Cardiac muscle cell (in vitro differentiated cells and primary cell): ENCODE measurements at regions not wholly inside any gene's neighbourhood (a gene's known extent, or its start where the extent isn't known, plus 50 kb on each side); places are given as distances from the start of the nearest gene placed in this dataset.
A peak's percentile ranks its signal among the peaks of the same experiment; 100 is the strongest.
"Not testable (repeated sequence)": the region's sequence is repeated elsewhere in the genome, so short reads cannot be mapped to it uniquely, and the experiment has no call there.

Experiments used
- DNase-seq, 2 donors: peaks; one replicate each; pipeline versions ENCODE4 v3.0.0 to v3.0.0-alpha.2; 2010 to 2017; ENCODE audit warnings: low read depth in 1 of 2, low spot score in 1 of 2
- H3K27ac ChIP-seq: fragments of 200-600 bp; sonication (generic); 2 replicates; pipeline ENCODE4 v1.5.1; 2016
- H3K27me3 ChIP-seq: fragments of 200-600 bp; sonication (generic); 2 replicates; pipeline ENCODE4 v1.6.0; 2016; ENCODE audit warnings: control low read depth
- H3K36me3 ChIP-seq: fragments of 200-600 bp; sonication (generic); 2 replicates; pipeline ENCODE4 v1.5.1; 2016; ENCODE audit warnings: control low read depth
- H3K4me1 ChIP-seq: fragments of 200-600 bp; sonication (generic); 2 replicates; pipeline ENCODE4 v1.8.1; 2017; ENCODE audit warnings: low read depth, mild to moderate bottlenecking, mixed run types
- H3K4me3 ChIP-seq: fragments of 200-600 bp; sonication (generic); 2 replicates; pipeline ENCODE4 v1.5.1; 2016; ENCODE audit warnings: mild to moderate bottlenecking
- H3K9me3 ChIP-seq: fragments of 200-600 bp; sonication (generic); 2 replicates; pipeline ENCODE4 v1.5.1; 2017; ENCODE audit warnings: low read depth, mild to moderate bottlenecking, control low read depth
- TF ChIP-seq, protein P1 (sequence below): IDR thresholded peaks from 2 replicates; pipeline ENCODE4 v1.5.1; 2012; ENCODE audit warnings: low read depth, mild to moderate bottlenecking, low read length

DNA sequence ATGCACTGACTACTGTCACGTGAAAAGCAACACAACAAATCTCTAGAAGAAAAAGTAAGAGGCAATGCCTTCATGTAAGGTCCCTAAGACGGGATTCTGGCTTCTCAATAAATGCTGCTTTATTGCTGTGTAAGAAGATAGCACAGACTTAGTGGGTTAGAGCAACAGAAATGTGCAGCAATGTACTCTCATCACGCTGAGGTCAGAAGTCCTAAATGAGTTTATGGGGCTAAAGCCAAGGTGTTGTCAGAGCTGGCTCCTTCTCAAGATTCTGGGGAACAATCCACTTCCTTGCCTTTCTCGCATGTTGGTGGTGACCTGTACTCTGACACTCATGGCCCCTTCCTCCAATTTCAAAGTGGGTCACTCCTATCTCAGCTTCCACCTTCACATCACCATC lies 93.4 kb downstream of the SHANK2 start:
- TF ChIP-seq, protein P1, sequence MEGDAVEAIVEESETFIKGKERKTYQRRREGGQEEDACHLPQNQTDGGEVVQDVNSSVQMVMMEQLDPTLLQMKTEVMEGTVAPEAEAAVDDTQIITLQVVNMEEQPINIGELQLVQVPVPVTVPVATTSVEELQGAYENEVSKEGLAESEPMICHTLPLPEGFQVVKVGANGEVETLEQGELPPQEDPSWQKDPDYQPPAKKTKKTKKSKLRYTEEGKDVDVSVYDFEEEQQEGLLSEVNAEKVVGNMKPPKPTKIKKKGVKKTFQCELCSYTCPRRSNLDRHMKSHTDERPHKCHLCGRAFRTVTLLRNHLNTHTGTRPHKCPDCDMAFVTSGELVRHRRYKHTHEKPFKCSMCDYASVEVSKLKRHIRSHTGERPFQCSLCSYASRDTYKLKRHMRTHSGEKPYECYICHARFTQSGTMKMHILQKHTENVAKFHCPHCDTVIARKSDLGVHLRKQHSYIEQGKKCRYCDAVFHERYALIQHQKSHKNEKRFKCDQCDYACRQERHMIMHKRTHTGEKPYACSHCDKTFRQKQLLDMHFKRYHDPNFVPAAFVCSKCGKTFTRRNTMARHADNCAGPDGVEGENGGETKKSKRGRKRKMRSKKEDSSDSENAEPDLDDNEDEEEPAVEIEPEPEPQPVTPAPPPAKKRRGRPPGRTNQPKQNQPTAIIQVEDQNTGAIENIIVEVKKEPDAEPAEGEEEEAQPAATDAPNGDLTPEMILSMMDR = no peak
- H3K4me1 ChIP-seq = no peaks in the 10 kb centered on the region
- no peaks in the 10 kb centered on the region for H3K27me3 ChIP-seq
- no peak overlapping the region for H3K27ac ChIP-seq
- no peaks in the 10 kb centered on the region for H3K36me3 ChIP-seq
- H3K4me3 ChIP-seq = no peak overlapping the region
- no peak for DNase-seq
- H3K9me3 ChIP-seq = no peaks in the 10 kb centered on the region

- H3K9me3 ChIP-seq, H3K27ac ChIP-seq, H3K36me3 ChIP-seq, DNase-seq, H3K4me3 ChIP-seq, H3K27me3 ChIP-seq, H3K4me1 ChIP-seq: not testable (repeated sequence)
Observed at GRCh38 chr11:71157676-71158075, 94.7 kb downstream of the SHANK2 start.

- Histone ChIP-seq H3K9me3 (no peaks in the 10 kb centered on the region), H3K4me3 (no peak overlapping the region), H3K36me3 (no peaks in the 10 kb centered on the region), H3K27ac (no peak overlapping the region), H3K27me3 (peaks cover 5% of the 10 kb centered on the region), H3K4me1 (no peaks in the 10 kb centered on the region)
- no peak for DNase-seq
- TF ChIP-seq, protein P1 = no peak
Observed at GRCh38 chr11:71156301-71156700, 96.1 kb downstream of the SHANK2 start.

GRCh38 chr11:71155846-71156245 lies 96.5 kb downstream of the SHANK2 start:
- Histone ChIP-seq H3K27me3 (peaks cover 8% of the 10 kb centered on the region), H3K27ac (no peak overlapping the region), H3K4me3 (no peak overlapping the region), H3K9me3 (no peaks in the 10 kb centered on the region), H3K36me3 (no peaks in the 10 kb centered on the region), H3K4me1 (no peaks in the 10 kb centered on the region)
- no peak for DNase-seq
- TF ChIP-seq, protein P1 = no peak

- H3K4me1 ChIP-seq = no peaks in the 10 kb centered on the region
- no peaks in the 10 kb centered on the region for H3K36me3 ChIP-seq
- H3K27ac ChIP-seq = no peak overlapping the region
- no peak for DNase-seq
- H3K4me3 ChIP-seq = no peak overlapping the region
- H3K27me3 ChIP-seq = peaks cover 15% of the 10 kb centered on the region
- H3K9me3 ChIP-seq = no peaks in the 10 kb centered on the region
- TF ChIP-seq, protein P1 = no peak
Observed at GRCh38 chr11:71154261-71154805, 98.0 kb downstream of the SHANK2 start.

- Histone ChIP-seq H3K36me3 (no peaks in the 10 kb centered on the region), H3K9me3 (no peaks in the 10 kb centered on the region), H3K4me1 (no peaks in the 10 kb centered on the region), H3K27ac (no peak overlapping the region), H3K4me3 (no peak overlapping the region), H3K27me3 (peaks cover 24% of the 10 kb centered on the region)
- peak in 1 of 2 donors; percentile 12 for DNase-seq
- TF ChIP-seq, protein P1 = no peak
Observed at GRCh38 chr11:71153005-71153390, 99.4 kb downstream of the SHANK2 start.

- DNase-seq, H3K4me1 ChIP-seq, H3K9me3 ChIP-seq, H3K27ac ChIP-seq, H3K36me3 ChIP-seq, H3K4me3 ChIP-seq: not testable (repeated sequence)
- H3K27me3 ChIP-seq = peaks cover 24% of the 10 kb centered on the region
Observed at GRCh38 chr11:71152312-71153004, 99.9 kb downstream of the SHANK2 start.
